ENCODE measurements at regions not wholly inside any gene's neighbourhood (a gene's known extent, or its start where the extent isn't known, plus 50 kb on each side); places are given as distances from the start of the nearest gene placed in this dataset.

GRCh38 chr4:131248314-131248713 is 1900.8 kb upstream of the PCDH10 start:
- Mint-ChIP-seq H3K4me1 (no peaks in the 10 kb centered on the region), H3K27ac (no peak overlapping the region)
- ATAC-seq (ENCODE audit: low read depth), result no peak

DNA sequence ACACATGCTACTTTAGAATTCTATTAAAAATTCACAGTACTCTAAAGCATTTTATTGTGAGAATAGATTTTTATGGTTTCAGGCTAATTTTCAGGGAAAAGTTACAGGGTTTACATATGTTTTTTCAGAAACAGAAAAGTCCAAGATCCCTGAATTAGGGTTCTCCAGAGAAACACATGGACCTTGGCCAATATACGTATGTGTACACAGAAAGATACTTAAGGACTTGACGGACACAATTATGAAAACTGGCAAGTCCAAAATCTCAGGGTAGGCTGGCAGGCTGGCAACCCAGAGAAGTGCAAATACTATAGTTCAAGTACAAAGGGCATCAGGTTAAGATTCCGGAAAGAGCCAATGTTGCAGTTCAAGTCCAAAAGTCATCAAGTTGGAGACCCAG is 1897.8 kb upstream of the PCDH10 start:
- POLR2A ChIA-PET, result no interaction called here
- no peak for ATAC-seq (ENCODE audit: low read depth)

More at GRCh38 chr4:131248314-131248713, 1900.8 kb upstream of the PCDH10 start:
- intact Hi-C loops (cut with micrococcal nuclease), result no loop called here
- Histone ChIP-seq H4K20me1 (ENCODE audit: control insufficient read depth, insufficient read depth, low read length, poor library complexity, severe bottlenecking) (no peaks in the 10 kb centered on the region), H3K4me1 (ENCODE audit: control insufficient read depth in 2 of 2, insufficient read depth in 2 of 2, low read length in 2 of 2) (no peaks in the 10 kb centered on the region), H3K27ac (ENCODE audit: low read length in 2 of 2) (no peak overlapping the region), H3K79me2 (ENCODE audit: control insufficient read depth, insufficient read depth, low read length) (no peaks in the 10 kb centered on the region), H2AFZ (ENCODE audit: insufficient read depth, low read depth, low read length, poor library complexity, severe bottlenecking) (no peak overlapping the region), H3K4me3 (ENCODE audit: control extremely low read depth in 1 of 5, extremely low read depth in 1 of 5, insufficient read depth in 1 of 5, low read depth in 2 of 5, low read length in 4 of 5) (no peak overlapping the region), H3K9me3 (ENCODE audit: control extremely low read depth in 1 of 3, control insufficient read depth in 2 of 3, insufficient read depth in 1 of 3, low read length in 2 of 3) (no peaks in the 10 kb centered on the region), H3K36me3 (replicated peaks in 1 of 2; ENCODE audit: control extremely low read depth in 1 of 2, control insufficient read depth in 1 of 2, extremely low read depth in 1 of 2, insufficient read depth in 2 of 2, low read length in 1 of 2) (no peaks in the 10 kb centered on the region), H3K4me2 (replicated peaks; ENCODE audit: low read depth, low read length, poor library complexity, severe bottlenecking) (no peak overlapping the region), H3K27me3 (replicated peaks in 1 of 4; ENCODE audit: control extremely low read depth in 1 of 4, control insufficient read depth in 3 of 4, insufficient read depth in 4 of 4, low read length in 3 of 4) (no peaks in the 10 kb centered on the region), H3K9ac (ENCODE audit: low read length) (no peak overlapping the region)
- no peaks in the 10 kb centered on the region for H3K27me3 Mint-ChIP-seq
- H3K4me3 Mint-ChIP-seq, result no peak overlapping the region
- TF ChIP-seq, protein P1, sequence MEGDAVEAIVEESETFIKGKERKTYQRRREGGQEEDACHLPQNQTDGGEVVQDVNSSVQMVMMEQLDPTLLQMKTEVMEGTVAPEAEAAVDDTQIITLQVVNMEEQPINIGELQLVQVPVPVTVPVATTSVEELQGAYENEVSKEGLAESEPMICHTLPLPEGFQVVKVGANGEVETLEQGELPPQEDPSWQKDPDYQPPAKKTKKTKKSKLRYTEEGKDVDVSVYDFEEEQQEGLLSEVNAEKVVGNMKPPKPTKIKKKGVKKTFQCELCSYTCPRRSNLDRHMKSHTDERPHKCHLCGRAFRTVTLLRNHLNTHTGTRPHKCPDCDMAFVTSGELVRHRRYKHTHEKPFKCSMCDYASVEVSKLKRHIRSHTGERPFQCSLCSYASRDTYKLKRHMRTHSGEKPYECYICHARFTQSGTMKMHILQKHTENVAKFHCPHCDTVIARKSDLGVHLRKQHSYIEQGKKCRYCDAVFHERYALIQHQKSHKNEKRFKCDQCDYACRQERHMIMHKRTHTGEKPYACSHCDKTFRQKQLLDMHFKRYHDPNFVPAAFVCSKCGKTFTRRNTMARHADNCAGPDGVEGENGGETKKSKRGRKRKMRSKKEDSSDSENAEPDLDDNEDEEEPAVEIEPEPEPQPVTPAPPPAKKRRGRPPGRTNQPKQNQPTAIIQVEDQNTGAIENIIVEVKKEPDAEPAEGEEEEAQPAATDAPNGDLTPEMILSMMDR (IDR thresholded peaks at IDR 0.05), result no peak
- WGBS (ENCODE audit: insufficient coverage), result no CpG with 5 or more reads among the region's 1 CpG
- POLR2A ChIA-PET, result no interaction called here
- H3K9me3 Mint-ChIP-seq (ENCODE audit: insufficient read depth), result no peaks in the 10 kb centered on the region
- no peak for DNase-seq
- CTCF ChIA-PET, result no interaction called here

More for the DNA sequence above, 1897.8 kb upstream of the PCDH10 start:
- Histone ChIP-seq H2AFZ (ENCODE audit: insufficient read depth, low read depth, low read length, poor library complexity, severe bottlenecking) (no peak overlapping the region), H3K27me3 (replicated peaks in 1 of 4; ENCODE audit: control extremely low read depth in 1 of 4, control insufficient read depth in 3 of 4, insufficient read depth in 4 of 4, low read length in 3 of 4) (no peaks in the 10 kb centered on the region), H3K9me3 (ENCODE audit: control extremely low read depth in 1 of 3, control insufficient read depth in 2 of 3, insufficient read depth in 1 of 3, low read length in 2 of 3) (no peaks in the 10 kb centered on the region), H3K4me1 (ENCODE audit: control insufficient read depth in 2 of 2, insufficient read depth in 2 of 2, low read length in 2 of 2) (no peaks in the 10 kb centered on the region), H3K79me2 (ENCODE audit: control insufficient read depth, insufficient read depth, low read length) (no peaks in the 10 kb centered on the region), H3K4me2 (replicated peaks; ENCODE audit: low read depth, low read length, poor library complexity, severe bottlenecking) (no peak overlapping the region), H3K9ac (ENCODE audit: low read length) (no peak overlapping the region), H3K4me3 (ENCODE audit: control extremely low read depth in 1 of 5, extremely low read depth in 1 of 5, insufficient read depth in 1 of 5, low read depth in 2 of 5, low read length in 4 of 5) (no peak overlapping the region), H3K27ac (ENCODE audit: low read length in 2 of 2) (no peak overlapping the region), H3K36me3 (replicated peaks in 1 of 2; ENCODE audit: control extremely low read depth in 1 of 2, control insufficient read depth in 1 of 2, extremely low read depth in 1 of 2, insufficient read depth in 2 of 2, low read length in 1 of 2) (no peaks in the 10 kb centered on the region), H4K20me1 (ENCODE audit: control insufficient read depth, insufficient read depth, low read length, poor library complexity, severe bottlenecking) (no peaks in the 10 kb centered on the region)
- no peaks in the 10 kb centered on the region for H3K9me3 Mint-ChIP-seq (ENCODE audit: insufficient read depth)
- intact Hi-C loops (cut with micrococcal nuclease), result no loop called here
- CTCF ChIA-PET, result no interaction called here
- no peak for DNase-seq
- no peak overlapping the region for H3K4me3 Mint-ChIP-seq
- WGBS (ENCODE audit: insufficient coverage), result 90% methylated on average over 2 of the region's 3 CpGs
- TF ChIP-seq, protein P1 (IDR thresholded peaks at IDR 0.05), result no peak
- TF ChIP-seq EZH2 (IDR thresholded peaks at IDR 0.05; ENCODE audit: borderline replicate concordance, insufficient read depth, low read depth, low read length, poor library complexity, severe bottlenecking), result no peak
- H3K4me1 Mint-ChIP-seq, result no peaks in the 10 kb centered on the region
- no peaks in the 10 kb centered on the region for H3K27me3 Mint-ChIP-seq
- no peak overlapping the region for H3K27ac Mint-ChIP-seq

Measured in B cell (primary cell).